SK-N-SH treated with all-trans-retinoic acid at 6 μM for 48 hours (cell line): ENCODE measurements at regions not wholly inside any gene's neighbourhood (a gene's known extent, or its start where the extent isn't known, plus 50 kb on each side); places are given as distances from the start of the nearest gene placed in this dataset.
"Not testable (repeated sequence)": the region's sequence is repeated elsewhere in the genome, so short reads cannot be mapped to it uniquely, and the experiment has no call there.

Experiments
- ATAC-seq: fragments of 200-7000 bp; cut with Tn5 transposase; 3 replicates; pipeline ENCODE4 v1.9.1; 2020; ENCODE audit warnings: mild to moderate bottlenecking, moderate library complexity
- ARNTL ChIP-seq: fragments of 450-650 bp; formaldehyde crosslinking; IDR thresholded peaks from 2 replicates; pipeline ENCODE4 v1.5.0; 2020; ENCODE audit warnings: low read depth, mild to moderate bottlenecking, moderate library complexity, borderline replicate concordance
- BACH2 ChIP-seq: fragments of 250-450 bp; sonication (Bioruptor Pico); IDR thresholded peaks from 2 replicates; pipeline ENCODE4 v1.9.0; 2021; ENCODE audit warnings: mild to moderate bottlenecking, borderline replicate concordance
- CSDC2 ChIP-seq: fragments of 250-450 bp; sonication (Bioruptor Pico); IDR thresholded peaks from 2 replicates; pipeline ENCODE4 v1.5.0; 2020; ENCODE audit warnings: mild to moderate bottlenecking, moderate library complexity
- ESRRG ChIP-seq: fragments of 250-450 bp; sonication (Bioruptor Pico); IDR thresholded peaks from 2 replicates; pipeline ENCODE4 v1.6.1; 2021; ENCODE audit warnings: mild to moderate bottlenecking
- ISL1 ChIP-seq: fragments of 250-450 bp; sonication (Bioruptor Pico); IDR thresholded peaks from 2 replicates; pipeline ENCODE4 v2.1.2; 2022; ENCODE audit warnings: mild to moderate bottlenecking, moderate library complexity
- OSR1 ChIP-seq: fragments of 250-450 bp; sonication (Bioruptor Pico); IDR thresholded peaks from 2 replicates; pipeline ENCODE4 v1.8.0; 2022; ENCODE audit warnings: moderate library complexity, mild to moderate bottlenecking, inconsistent platforms
- PPARA ChIP-seq: fragments of 250-450 bp; sonication (Bioruptor Pico); IDR thresholded peaks from 2 replicates; pipeline ENCODE4 v1.5.0; 2020; ENCODE audit warnings: mild to moderate bottlenecking, borderline replicate concordance
- RARB ChIP-seq: fragments of 250-450 bp; sonication (Bioruptor Pico); IDR thresholded peaks from 2 replicates; pipeline ENCODE4 v1.8.0; 2021; ENCODE audit warnings: mild to moderate bottlenecking, moderate library complexity
- SNAI2 ChIP-seq: fragments of 250-450 bp; sonication (Bioruptor Pico); IDR thresholded peaks from 2 replicates; pipeline ENCODE4 v1.5.0; 2020; ENCODE audit warnings: mild to moderate bottlenecking, moderate library complexity
- TCF4 ChIP-seq: fragments of 250-450 bp; sonication (Bioruptor Pico); IDR thresholded peaks from 2 replicates; pipeline ENCODE4 v1.8.0; 2021; ENCODE audit warnings: mild to moderate bottlenecking, moderate library complexity, borderline replicate concordance
- TOX ChIP-seq: fragments of 250-450 bp; sonication (Bioruptor Pico); IDR thresholded peaks from 2 replicates; pipeline ENCODE4 v1.8.0; 2021; ENCODE audit warnings: mild to moderate bottlenecking, moderate library complexity, borderline replicate concordance
- ZC3H10 ChIP-seq: fragments of 250-450 bp; sonication (Bioruptor Pico); IDR thresholded peaks from 2 replicates; pipeline ENCODE4 v1.5.1; 2021; ENCODE audit warnings: mild to moderate bottlenecking, moderate library complexity
- ZFP3 ChIP-seq: fragments of 250-450 bp; sonication (Bioruptor Pico); IDR thresholded peaks from 2 replicates; pipeline ENCODE4 v1.5.0; 2020; ENCODE audit warnings: mild to moderate bottlenecking, moderate library complexity
- ZFP30 ChIP-seq: fragments of 450-650 bp; formaldehyde crosslinking; IDR thresholded peaks from 2 replicates; pipeline ENCODE4 v1.5.0; 2022; ENCODE audit warnings: mild to moderate bottlenecking, moderate library complexity
- ZNF8 ChIP-seq: fragments of 450-650 bp; formaldehyde crosslinking; IDR thresholded peaks from 2 replicates; pipeline ENCODE4 v1.5.0; 2020; ENCODE audit warnings: mild to moderate bottlenecking, moderate library complexity
- TF ChIP-seq, protein P1 (sequence below): fragments of 250-450 bp; sonication (Bioruptor Pico); IDR thresholded peaks from 2 replicates; pipeline ENCODE4 v1.5.0; 2020; ENCODE audit warnings: mild to moderate bottlenecking, moderate library complexity
- TF ChIP-seq, protein P2 (sequence below): fragments of 250-450 bp; sonication (Bioruptor Pico); IDR thresholded peaks from 2 replicates; pipeline ENCODE4 v1.8.0; 2021; ENCODE audit warnings: low read depth, mild to moderate bottlenecking, moderate library complexity, borderline replicate concordance
- TF ChIP-seq, protein P3 (sequence below): fragments of 250-450 bp; sonication (Bioruptor Pico); IDR thresholded peaks from 2 replicates; pipeline ENCODE4 v1.5.1; 2021; ENCODE audit warnings: mild to moderate bottlenecking, moderate library complexity
- TF ChIP-seq, protein P4 (sequence below): fragments of 250-450 bp; sonication (Bioruptor Pico); IDR thresholded peaks from 2 replicates; pipeline ENCODE4 v1.5.1; 2020; ENCODE audit warnings: low read depth, mild to moderate bottlenecking, moderate library complexity

DNA sequence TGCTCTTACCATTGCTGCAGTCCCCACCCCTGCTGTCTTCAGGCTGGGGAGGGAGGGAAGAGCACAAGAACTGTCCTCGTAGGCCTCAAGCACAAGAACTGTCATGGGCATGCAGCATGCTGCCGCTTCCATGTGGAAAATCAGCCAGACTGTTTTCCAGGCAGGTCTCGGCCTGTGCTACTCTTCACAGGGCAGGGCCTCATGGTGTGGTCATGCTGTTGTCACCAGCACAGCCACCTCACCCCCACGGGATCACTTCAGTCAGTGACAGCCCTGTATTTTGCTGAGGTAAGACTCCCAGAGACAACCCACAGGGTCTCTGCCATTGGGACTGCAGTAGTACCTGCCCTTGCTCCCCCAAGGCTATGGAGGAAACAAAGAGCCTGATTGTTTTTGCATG is 205.3 kb downstream of the NAP1L3 start:
- no peak for ATAC-seq
- TF ChIP-seq ARNTL (CRISPR knock-in tag) (no peak), BACH2 (no peak)
- TF ChIP-seq, protein P1, sequence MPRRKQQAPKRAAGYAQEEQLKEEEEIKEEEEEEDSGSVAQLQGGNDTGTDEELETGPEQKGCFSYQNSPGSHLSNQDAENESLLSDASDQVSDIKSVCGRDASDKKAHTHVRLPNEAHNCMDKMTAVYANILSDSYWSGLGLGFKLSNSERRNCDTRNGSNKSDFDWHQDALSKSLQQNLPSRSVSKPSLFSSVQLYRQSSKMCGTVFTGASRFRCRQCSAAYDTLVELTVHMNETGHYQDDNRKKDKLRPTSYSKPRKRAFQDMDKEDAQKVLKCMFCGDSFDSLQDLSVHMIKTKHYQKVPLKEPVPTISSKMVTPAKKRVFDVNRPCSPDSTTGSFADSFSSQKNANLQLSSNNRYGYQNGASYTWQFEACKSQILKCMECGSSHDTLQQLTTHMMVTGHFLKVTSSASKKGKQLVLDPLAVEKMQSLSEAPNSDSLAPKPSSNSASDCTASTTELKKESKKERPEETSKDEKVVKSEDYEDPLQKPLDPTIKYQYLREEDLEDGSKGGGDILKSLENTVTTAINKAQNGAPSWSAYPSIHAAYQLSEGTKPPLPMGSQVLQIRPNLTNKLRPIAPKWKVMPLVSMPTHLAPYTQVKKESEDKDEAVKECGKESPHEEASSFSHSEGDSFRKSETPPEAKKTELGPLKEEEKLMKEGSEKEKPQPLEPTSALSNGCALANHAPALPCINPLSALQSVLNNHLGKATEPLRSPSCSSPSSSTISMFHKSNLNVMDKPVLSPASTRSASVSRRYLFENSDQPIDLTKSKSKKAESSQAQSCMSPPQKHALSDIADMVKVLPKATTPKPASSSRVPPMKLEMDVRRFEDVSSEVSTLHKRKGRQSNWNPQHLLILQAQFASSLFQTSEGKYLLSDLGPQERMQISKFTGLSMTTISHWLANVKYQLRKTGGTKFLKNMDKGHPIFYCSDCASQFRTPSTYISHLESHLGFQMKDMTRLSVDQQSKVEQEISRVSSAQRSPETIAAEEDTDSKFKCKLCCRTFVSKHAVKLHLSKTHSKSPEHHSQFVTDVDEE (CRISPR knock-in tag), result no peak

DNA sequence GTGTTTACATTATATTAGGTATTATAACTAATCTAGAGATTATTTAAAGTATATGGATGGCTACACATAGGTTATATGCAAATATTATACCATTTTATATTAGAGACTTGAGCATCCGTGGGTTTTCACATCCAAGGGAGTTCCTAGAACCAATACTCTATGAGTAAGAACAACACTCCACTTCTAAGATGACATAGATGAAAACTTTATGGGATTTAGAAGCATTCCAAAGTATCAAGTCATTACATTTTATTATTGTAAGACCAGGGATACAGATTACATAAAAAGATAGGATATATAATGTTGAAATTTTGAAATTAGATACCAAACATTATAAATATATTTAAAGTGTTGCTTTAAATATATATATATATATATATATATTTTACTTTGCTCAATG is 207.0 kb downstream of the NAP1L3 start:
- no peak for TF ChIP-seq TCF4
- no peak for ATAC-seq

DNA sequence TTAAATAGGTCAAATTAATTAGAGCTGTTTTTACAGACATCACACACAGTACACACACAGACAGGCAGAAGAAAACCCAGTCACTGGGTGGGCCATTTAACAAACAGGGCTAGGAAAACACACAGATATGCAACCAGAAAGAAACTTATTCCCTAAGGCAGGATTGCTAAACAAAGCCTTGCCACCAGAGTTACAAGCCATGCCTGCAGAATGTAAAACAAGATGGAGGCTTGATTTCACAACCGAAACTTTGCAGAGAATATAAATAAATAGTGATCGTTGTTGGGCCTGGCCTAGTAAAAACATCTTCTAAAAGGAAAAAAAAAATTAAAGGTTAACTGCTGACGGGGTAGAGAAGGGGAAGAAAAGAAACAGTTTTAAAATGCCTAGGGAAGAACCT is 212.3 kb downstream of the NAP1L3 start:
- no peak for ATAC-seq
- TF ChIP-seq, protein P2, sequence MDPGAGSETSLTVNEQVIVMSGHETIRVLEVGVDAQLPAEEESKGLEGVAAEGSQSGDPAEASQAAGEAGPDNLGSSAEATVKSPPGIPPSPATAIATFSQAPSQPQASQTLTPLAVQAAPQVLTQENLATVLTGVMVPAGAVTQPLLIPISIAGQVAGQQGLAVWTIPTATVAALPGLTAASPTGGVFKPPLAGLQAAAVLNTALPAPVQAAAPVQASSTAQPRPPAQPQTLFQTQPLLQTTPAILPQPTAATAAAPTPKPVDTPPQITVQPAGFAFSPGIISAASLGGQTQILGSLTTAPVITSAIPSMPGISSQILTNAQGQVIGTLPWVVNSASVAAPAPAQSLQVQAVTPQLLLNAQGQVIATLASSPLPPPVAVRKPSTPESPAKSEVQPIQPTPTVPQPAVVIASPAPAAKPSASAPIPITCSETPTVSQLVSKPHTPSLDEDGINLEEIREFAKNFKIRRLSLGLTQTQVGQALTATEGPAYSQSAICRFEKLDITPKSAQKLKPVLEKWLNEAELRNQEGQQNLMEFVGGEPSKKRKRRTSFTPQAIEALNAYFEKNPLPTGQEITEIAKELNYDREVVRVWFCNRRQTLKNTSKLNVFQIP (CRISPR knock-in tag), result no peak
- no peak for TF ChIP-seq ZFP30 (CRISPR knock-in tag)
- no peak for TF ChIP-seq CSDC2 (CRISPR knock-in tag)
- no peak for TF ChIP-seq OSR1 (CRISPR knock-in tag)
- TF ChIP-seq TOX (CRISPR knock-in tag), result no peak
- no peak for TF ChIP-seq RARB
- no peak for TF ChIP-seq ZNF8 (CRISPR knock-in tag)
- TF ChIP-seq, protein P1 (CRISPR knock-in tag), result no peak
- no peak for TF ChIP-seq ZFP3 (CRISPR knock-in tag)
- TF ChIP-seq SNAI2 (CRISPR knock-in tag), result no peak
- TF ChIP-seq BACH2, result no peak
- TF ChIP-seq TCF4, result no peak

DNA sequence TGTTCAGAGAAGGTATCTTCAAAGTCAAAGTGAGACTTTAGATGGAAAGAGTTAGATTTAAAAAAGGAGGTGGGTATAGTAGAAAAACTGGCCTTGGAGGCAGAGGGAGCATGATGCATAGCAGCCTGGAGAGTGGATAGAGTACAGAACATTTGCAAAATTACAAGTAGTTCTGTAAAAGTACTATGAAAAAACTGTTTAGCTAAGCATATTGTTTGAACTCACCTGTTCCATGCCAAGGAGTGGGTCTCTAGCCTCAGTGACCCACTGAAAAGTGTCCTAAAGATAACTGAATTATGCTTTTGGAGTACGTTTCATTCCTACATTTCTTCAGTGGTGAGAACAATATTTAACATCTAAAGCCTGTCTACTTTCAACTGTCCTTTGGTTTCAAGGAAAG is 218.9 kb downstream of the NAP1L3 start:
- TF ChIP-seq ZFP30 (CRISPR knock-in tag) (no peak), ESRRG (CRISPR knock-in tag) (no peak), ZFP3 (CRISPR knock-in tag) (no peak), TCF4 (no peak), CSDC2 (CRISPR knock-in tag) (no peak), PPARA (CRISPR knock-in tag) (no peak), SNAI2 (CRISPR knock-in tag) (no peak), ZC3H10 (CRISPR knock-in tag) (no peak), ISL1 (CRISPR knock-in tag) (no peak), OSR1 (CRISPR knock-in tag) (no peak)
- TF ChIP-seq, protein P3, sequence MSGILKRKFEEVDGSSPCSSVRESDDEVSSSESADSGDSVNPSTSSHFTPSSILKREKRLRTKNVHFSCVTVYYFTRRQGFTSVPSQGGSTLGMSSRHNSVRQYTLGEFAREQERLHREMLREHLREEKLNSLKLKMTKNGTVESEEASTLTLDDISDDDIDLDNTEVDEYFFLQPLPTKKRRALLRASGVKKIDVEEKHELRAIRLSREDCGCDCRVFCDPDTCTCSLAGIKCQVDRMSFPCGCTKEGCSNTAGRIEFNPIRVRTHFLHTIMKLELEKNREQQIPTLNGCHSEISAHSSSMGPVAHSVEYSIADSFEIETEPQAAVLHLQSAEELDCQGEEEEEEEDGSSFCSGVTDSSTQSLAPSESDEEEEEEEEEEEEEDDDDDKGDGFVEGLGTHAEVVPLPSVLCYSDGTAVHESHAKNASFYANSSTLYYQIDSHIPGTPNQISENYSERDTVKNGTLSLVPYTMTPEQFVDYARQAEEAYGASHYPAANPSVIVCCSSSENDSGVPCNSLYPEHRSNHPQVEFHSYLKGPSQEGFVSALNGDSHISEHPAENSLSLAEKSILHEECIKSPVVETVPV (CRISPR knock-in tag), result no peak
- TF ChIP-seq, protein P4, sequence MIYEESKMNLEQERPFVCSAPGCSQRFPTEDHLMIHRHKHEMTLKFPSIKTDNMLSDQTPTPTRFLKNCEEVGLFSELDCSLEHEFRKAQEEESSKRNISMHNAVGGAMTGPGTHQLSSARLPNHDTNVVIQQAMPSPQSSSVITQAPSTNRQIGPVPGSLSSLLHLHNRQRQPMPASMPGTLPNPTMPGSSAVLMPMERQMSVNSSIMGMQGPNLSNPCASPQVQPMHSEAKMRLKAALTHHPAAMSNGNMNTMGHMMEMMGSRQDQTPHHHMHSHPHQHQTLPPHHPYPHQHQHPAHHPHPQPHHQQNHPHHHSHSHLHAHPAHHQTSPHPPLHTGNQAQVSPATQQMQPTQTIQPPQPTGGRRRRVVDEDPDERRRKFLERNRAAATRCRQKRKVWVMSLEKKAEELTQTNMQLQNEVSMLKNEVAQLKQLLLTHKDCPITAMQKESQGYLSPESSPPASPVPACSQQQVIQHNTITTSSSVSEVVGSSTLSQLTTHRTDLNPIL, result no peak
- TF ChIP-seq, all 23 proteins: peak for 0

DNA sequence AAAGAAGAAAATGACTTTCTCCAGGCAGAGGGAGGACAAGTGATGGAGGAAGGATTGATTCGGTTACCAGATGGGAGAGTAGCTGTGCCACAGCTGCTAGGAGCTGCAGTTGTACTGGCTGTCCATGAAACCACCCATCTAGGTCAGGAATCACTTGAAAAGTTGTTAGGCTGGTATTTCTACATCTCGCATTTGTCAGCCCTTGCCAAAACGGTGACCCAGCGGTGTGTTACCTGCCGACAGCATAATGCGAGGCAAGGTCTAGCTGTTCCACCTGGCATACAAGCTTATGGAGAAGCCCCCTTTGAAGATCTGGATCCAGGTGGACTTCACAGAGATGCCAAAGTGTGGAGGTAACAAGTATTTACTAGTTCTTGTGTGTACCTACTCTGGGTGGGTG is 238.7 kb downstream of the NAP1L3 start:
- not testable (repeated sequence) for ATAC-seq

More for the DNA sequence above, 218.9 kb downstream of the NAP1L3 start:
- ATAC-seq, result no peak
